ENCODE measurements at regions not wholly inside any gene's neighbourhood (a gene's known extent, or its start where the extent isn't known, plus 50 kb on each side); places are given as distances from the start of the nearest gene placed in this dataset.
"Not testable (repeated sequence)": the region's sequence is repeated elsewhere in the genome, so short reads cannot be mapped to it uniquely, and the experiment has no call there.

GRCh38 chr1:112829691-112830090 lies 114.6 kb upstream of the PPM1J start:
- not testable (repeated sequence) for TF ChIP-seq CTCF (conservative IDR thresholded peaks at IDR 0.05; ENCODE audit: low read length); EZH2phosphoT487 (IDR thresholded peaks at IDR 0.05; ENCODE audit: borderline replicate concordance, low read depth, low read length)
